RWPE2 (cell line): ENCODE measurements at regions not wholly inside any gene's neighbourhood (a gene's known extent, or its start where the extent isn't known, plus 50 kb on each side); places are given as distances from the start of the nearest gene placed in this dataset.
"Not testable (repeated sequence)": the region's sequence is repeated elsewhere in the genome, so short reads cannot be mapped to it uniquely, and the experiment has no call there.

Source experiments
- ATAC-seq: fragments of 200-7000 bp; cut with Tn5 transposase; 3 replicates; pipeline ENCODE4 v1.9.1; 2021; ENCODE audit warnings: low read depth
- DNase-seq: peaks from one replicate; pipeline ENCODE4 v3.0.0-alpha.2; 2020; ENCODE audit warnings: low spot score
- H3K27ac ChIP-seq: fragments of 450-650 bp; 2 replicates; pipeline ENCODE4 v1.5.1; 2017; ENCODE audit warnings: mild to moderate bottlenecking; ENCODE audit not compliant: poor library complexity, severe bottlenecking
- H3K27me3 ChIP-seq: fragments of 250-450 bp; sonication (Bioruptor Pico); 2 replicates; pipeline ENCODE4 v1.5.1; 2021; ENCODE audit warnings: mild to moderate bottlenecking, moderate library complexity; ENCODE audit not compliant: insufficient read depth, poor library complexity, severe bottlenecking
- H3K36me3 ChIP-seq: fragments of 250-450 bp; sonication (Bioruptor Pico); 2 replicates; pipeline ENCODE4 v1.5.1; 2020; ENCODE audit warnings: low read depth, mild to moderate bottlenecking, moderate library complexity
- H3K4me1 ChIP-seq: fragments of 250-450 bp; sonication (Bioruptor Pico); 2 replicates; pipeline ENCODE4 v1.5.1; 2021; ENCODE audit warnings: mild to moderate bottlenecking, moderate library complexity; ENCODE audit not compliant: insufficient read depth, poor library complexity, severe bottlenecking
- H3K4me3 ChIP-seq: fragments of 250-450 bp; sonication (Bioruptor Pico); 2 replicates; pipeline ENCODE4 v1.5.1; 2021; ENCODE audit warnings: mild to moderate bottlenecking, moderate library complexity; ENCODE audit not compliant: severe bottlenecking
- H3K9me3 ChIP-seq: fragments of 250-450 bp; sonication (Bioruptor Pico); 2 replicates; pipeline ENCODE4 v1.5.1; 2021; ENCODE audit warnings: mild to moderate bottlenecking, moderate library complexity; ENCODE audit not compliant: severe bottlenecking
- TF ChIP-seq, protein P1 (sequence below): fragments of 450-650 bp; IDR thresholded peaks from one replicate; pipeline ENCODE4 v1.5.1; 2017; ENCODE audit warnings: mild to moderate bottlenecking, moderate library complexity; ENCODE audit not compliant: poor library complexity, severe bottlenecking

DNA sequence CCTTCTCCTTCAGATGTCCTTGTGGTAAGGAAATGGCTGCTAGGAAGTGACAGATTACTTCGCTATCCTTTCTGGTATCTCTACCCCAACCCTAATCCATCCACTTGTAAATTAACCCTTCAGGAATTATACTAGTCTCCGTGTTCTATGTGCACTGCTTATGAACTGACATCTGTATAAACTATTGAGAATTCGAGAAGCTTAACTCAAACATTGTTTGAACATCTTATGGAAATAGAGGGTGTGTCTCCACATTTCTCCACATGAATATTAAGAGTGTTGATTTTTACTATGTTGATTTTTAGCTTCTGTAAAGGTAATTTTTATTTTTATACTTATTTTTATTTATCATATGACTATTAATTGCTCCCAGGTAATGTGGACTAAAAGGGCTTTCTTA is 457.6 kb upstream of the ZNF337 start:
- no peaks in the 10 kb centered on the region for H3K9me3 ChIP-seq
- H3K27me3 ChIP-seq = peaks cover 8% of the 10 kb centered on the region
- TF ChIP-seq, protein P1, sequence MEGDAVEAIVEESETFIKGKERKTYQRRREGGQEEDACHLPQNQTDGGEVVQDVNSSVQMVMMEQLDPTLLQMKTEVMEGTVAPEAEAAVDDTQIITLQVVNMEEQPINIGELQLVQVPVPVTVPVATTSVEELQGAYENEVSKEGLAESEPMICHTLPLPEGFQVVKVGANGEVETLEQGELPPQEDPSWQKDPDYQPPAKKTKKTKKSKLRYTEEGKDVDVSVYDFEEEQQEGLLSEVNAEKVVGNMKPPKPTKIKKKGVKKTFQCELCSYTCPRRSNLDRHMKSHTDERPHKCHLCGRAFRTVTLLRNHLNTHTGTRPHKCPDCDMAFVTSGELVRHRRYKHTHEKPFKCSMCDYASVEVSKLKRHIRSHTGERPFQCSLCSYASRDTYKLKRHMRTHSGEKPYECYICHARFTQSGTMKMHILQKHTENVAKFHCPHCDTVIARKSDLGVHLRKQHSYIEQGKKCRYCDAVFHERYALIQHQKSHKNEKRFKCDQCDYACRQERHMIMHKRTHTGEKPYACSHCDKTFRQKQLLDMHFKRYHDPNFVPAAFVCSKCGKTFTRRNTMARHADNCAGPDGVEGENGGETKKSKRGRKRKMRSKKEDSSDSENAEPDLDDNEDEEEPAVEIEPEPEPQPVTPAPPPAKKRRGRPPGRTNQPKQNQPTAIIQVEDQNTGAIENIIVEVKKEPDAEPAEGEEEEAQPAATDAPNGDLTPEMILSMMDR = no peak
- H3K27ac ChIP-seq = no peak overlapping the region
- no peak overlapping the region for H3K4me3 ChIP-seq
- ATAC-seq (no peak), DNase-seq (no peak)
- H3K36me3 ChIP-seq = no peaks in the 10 kb centered on the region
- no peaks in the 10 kb centered on the region for H3K4me1 ChIP-seq

DNA sequence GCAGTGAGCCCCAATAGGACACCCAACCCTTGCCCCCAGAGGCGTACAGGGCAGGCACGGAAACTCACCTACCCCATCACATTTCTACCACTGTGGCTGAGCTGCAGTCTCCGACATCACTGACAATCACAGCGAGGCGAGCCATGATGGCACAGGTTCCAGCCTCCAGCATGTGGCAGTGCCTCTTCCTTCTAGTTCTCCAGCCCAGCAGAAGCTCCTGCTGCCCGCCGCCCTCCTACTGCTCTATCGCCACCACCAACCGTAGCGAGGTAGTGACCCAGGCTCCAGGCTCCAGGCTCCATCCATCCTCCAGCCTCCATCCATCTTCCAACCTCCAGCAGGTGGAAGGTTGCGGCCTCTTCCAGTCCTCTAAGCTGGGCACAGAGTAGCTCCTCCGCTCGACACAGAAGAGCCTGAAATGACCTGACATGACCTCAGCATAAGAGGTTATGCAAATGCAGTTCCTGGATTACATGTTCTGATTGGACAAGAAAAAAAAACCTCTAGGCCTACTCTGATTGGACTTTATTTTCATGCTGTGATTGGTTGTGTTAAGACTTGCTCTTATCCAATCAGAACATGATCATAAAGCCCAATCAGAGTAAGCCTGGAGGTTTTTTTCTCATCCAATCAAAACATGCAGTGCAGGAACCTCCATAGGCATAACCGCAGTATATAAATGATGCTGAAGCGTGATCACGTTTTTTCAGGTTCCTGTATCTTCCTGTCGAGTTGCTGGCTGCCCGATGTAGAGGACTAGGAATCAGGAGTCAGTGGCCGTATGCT is 438.9 kb upstream of the ZNF337 start:
- Histone ChIP-seq H3K27me3 (peaks cover 5% of the 10 kb centered on the region), H3K36me3 (no peaks in the 10 kb centered on the region), H3K4me1 (no peaks in the 10 kb centered on the region), H3K9me3 (no peaks in the 10 kb centered on the region), H3K27ac (no peak overlapping the region), H3K4me3 (no peak overlapping the region)
- DNase-seq = peak; percentile 51
- no peak for ATAC-seq
- TF ChIP-seq, protein P1 = no peak

DNA sequence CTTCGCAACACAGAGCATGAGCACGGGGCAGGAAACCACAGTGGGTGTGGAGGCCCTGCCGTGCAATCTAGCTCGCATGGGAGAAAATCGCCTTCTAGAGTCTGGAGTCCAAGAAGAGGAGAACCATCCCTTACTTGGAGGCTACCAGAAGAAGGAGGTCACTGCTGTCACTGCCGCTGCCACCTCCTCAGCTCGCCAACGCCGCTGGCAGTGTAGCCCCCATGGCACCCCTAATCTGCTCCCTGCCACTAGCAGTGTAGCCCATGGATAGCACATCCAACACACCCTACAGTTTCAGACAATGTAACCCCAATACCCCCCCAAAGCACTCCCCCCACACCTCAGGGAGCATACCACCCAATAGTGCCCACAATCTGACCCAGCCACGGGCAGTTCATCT is 438.0 kb upstream of the ZNF337 start:
- Histone ChIP-seq H3K36me3 (no peaks in the 10 kb centered on the region), H3K27me3 (no peaks in the 10 kb centered on the region), H3K4me1 (no peaks in the 10 kb centered on the region), H3K9me3 (no peaks in the 10 kb centered on the region), H3K27ac (no peak overlapping the region), H3K4me3 (no peak overlapping the region)
- TF ChIP-seq, protein P1 = no peak
- ATAC-seq (no peak), DNase-seq (no peak)

DNA sequence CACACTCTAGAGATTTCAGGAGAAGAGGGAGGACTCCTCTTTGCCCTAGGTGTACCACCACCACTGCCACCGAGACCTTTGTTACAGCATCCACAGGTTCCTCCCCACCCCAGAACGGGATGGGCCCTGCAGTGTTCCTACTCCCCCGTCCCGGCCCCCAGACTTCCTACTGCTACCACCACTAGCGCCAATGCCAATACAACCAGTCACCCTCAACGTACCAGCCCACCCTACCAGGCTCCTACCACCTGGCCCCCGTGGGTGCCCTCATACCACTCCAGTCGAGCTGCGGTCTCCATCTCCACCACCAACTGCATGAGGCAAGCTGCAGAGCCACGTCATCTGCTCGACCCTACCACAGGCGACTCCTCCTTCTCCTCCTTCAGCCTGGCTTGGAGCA is 437.1 kb upstream of the ZNF337 start:
- not testable (repeated sequence) for H3K36me3 ChIP-seq, ATAC-seq, H3K4me3 ChIP-seq, H3K4me1 ChIP-seq, DNase-seq, H3K27me3 ChIP-seq, H3K27ac ChIP-seq, H3K9me3 ChIP-seq

DNA sequence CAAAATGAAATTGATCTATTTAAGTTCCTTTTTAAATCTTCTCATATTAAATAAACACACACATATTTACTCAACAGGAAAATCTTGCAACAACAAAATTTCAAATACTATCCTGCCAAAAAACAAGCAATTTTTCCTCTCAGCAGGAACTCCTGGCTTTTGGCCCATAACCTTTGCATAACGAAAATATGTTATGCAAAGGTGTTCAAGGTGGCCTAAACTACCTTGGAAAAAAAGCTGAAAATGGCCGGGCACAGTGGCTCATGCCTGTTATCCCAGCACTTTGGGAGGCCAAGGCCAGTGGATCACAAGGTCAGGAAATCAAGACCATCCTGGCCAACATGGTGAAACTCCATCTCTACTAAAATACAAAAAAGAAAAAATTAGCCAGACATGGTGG is 424.3 kb upstream of the ZNF337 start:
- ATAC-seq, H3K27ac ChIP-seq, H3K9me3 ChIP-seq, H3K4me3 ChIP-seq, DNase-seq, H3K36me3 ChIP-seq, H3K27me3 ChIP-seq, H3K4me1 ChIP-seq: not testable (repeated sequence)

DNA sequence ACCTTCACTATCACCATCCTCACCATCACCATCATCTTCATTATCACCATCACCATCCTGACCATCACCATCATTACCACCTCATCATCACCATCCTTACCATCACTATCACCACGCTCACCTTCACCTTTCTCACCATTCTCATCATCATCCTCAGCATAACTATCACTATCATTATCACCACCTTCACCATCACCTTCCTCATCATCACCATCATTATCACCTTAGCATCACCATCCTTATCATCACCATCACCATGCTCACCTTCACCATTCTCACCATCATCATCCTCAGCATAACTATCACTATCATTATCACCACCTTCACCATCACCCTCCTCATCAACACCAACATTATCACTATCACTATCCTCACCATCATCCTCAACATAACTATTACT is 397.8 kb upstream of the ZNF337 start:
- H3K27ac ChIP-seq, H3K27me3 ChIP-seq, H3K36me3 ChIP-seq, DNase-seq, H3K4me1 ChIP-seq, H3K9me3 ChIP-seq, ATAC-seq, H3K4me3 ChIP-seq: not testable (repeated sequence)

DNA sequence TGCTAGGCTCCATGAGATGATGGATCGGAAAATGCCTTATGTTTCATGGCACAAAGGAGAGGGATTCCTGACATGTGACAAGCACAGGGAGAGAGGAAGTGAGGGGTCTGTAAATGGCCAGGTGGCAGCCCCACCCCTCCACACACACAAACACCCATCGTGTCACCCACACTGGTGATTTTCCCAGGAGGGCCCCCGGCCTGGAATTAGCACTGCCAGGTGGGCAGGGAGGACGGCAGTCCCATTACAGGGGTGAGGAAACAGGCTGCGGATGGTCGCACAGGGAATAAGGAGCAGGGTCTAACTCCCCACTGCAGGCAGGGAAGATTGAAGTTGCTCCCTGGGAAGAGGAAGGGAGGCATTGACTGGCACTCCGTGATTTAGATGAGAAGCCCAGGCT is 395.3 kb upstream of the ZNF337 start:
- DNase-seq, H3K4me1 ChIP-seq, H3K27ac ChIP-seq, ATAC-seq, H3K27me3 ChIP-seq, H3K9me3 ChIP-seq, H3K4me3 ChIP-seq, H3K36me3 ChIP-seq: not testable (repeated sequence)

DNA sequence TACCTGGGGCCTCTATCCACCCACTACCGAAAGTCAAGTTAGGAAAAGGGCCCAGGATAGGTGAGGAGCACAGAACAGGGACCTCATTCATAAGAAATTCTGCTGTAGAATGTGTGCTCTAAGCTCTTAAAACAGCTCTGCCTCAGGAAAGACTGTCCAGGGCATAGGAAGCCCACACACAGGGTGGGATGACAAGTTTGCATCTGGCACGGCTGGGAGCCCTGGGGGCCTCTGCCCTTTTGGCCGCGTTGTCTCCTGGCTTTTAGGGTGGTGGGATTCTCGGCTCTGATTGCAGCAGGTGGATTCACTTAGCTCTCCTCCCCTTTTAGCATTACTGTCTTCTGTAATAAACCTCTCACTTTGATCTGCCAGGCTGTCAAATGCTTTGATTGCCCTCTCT is 389.5 kb upstream of the ZNF337 start:
- ATAC-seq, H3K4me1 ChIP-seq, H3K27ac ChIP-seq, DNase-seq, H3K36me3 ChIP-seq, H3K4me3 ChIP-seq, H3K9me3 ChIP-seq, H3K27me3 ChIP-seq: not testable (repeated sequence)

DNA sequence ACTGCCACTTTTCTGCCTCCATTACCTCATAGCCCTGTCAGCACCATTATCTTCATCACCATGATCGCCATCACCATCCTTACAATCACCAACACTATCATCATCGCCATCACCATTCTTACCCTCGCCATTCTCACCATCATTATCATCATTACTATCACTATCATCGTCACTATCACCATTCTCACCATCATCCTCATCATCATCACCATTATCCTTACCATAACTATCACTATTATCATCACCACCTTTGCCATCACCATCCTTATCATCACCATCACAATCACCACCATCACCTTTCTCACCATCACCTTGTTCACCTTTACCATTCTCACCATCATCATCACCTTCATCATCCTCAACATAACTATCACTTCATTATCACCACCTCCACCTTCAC is 377.3 kb upstream of the ZNF337 start:
- not testable (repeated sequence) for H3K4me1 ChIP-seq, H3K27ac ChIP-seq, H3K9me3 ChIP-seq, H3K27me3 ChIP-seq, ATAC-seq, H3K36me3 ChIP-seq, H3K4me3 ChIP-seq, DNase-seq
